Suprapubic skin (tissue), 4 donors: ENCODE measurements at regions not wholly inside any gene's neighbourhood (a gene's known extent, or its start where the extent isn't known, plus 50 kb on each side); places are given as distances from the start of the nearest gene placed in this dataset.

ENCODE experiments used
- DNase-seq, 2 donors: peaks; one replicate each; pipeline ENCODE4 v3.0.0-alpha.2; 2019; ENCODE audit warnings: low spot score in 2 of 2
- H3K27ac ChIP-seq: fragments of 200-600 bp; sonication (generic); one replicate; pipeline ENCODE4 v1.5.1; 2019
- H3K27me3 ChIP-seq: fragments of 200-600 bp; sonication (generic); one replicate; pipeline ENCODE4 v1.5.1; 2019
- H3K36me3 ChIP-seq: fragments of 200-600 bp; sonication (generic); one replicate; pipeline ENCODE4 v1.5.1; 2019
- H3K4me1 ChIP-seq: fragments of 200-600 bp; sonication (generic); one replicate; pipeline ENCODE4 v1.5.1; 2019
- H3K4me3 ChIP-seq: fragments of 200-600 bp; sonication (generic); one replicate; pipeline ENCODE4 v1.5.1; 2019; ENCODE audit warnings: mild to moderate bottlenecking
- H3K9me3 ChIP-seq: fragments of 200-600 bp; sonication (generic); one replicate; pipeline ENCODE4 v1.5.1; 2019
- CTCF ChIP-seq, 2 donors: fragments of 200-600 bp in 1 of 2; fragments of 450-650 bp in 1 of 2; sonication (generic) in 1 of 2; IDR thresholded peaks; one replicate each; pipeline ENCODE4 v1.5.1; 2016 to 2019; ENCODE audit warnings: antibody characterized with exemption in 2 of 2, mild to moderate bottlenecking in 1 of 2, moderate library complexity in 1 of 2
- EP300 ChIP-seq: sonication (generic); formaldehyde crosslinking; IDR thresholded peaks from one replicate; pipeline ENCODE4 v1.6.1; 2017; ENCODE audit warnings: antibody characterized with exemption
- POLR2A ChIP-seq, 2 donors: fragments of 450-650 bp; IDR thresholded peaks; one replicate each; pipeline ENCODE4 v1.6.1; 2017; ENCODE audit warnings: antibody characterized with exemption in 2 of 2, mild to moderate bottlenecking in 2 of 2, moderate library complexity in 2 of 2
- POLR2AphosphoS5 ChIP-seq, 3 donors: sonication (generic); formaldehyde crosslinking; IDR thresholded peaks; one replicate each; pipeline ENCODE4 v1.6.1; 2017; ENCODE audit warnings: antibody characterized with exemption in 3 of 3
- WGBS: methylation state at CpG from one replicate; pipeline ENCODE4 v1.1.5; 2018; 5-methylcytosine and 5-hydroxymethylcytosine counted together

- Histone ChIP-seq H3K27ac (no peak overlapping the region), H3K9me3 (no peaks in the 10 kb centered on the region), H3K27me3 (peaks cover 2% of the 10 kb centered on the region), H3K4me1 (peaks cover 17% of the 10 kb centered on the region), H3K36me3 (no peaks in the 10 kb centered on the region), H3K4me3 (no peak overlapping the region)
- TF ChIP-seq POLR2AphosphoS5 (IDR thresholded peaks at IDR 0.05) (no peak), EP300 (no peak), CTCF (IDR thresholded peaks at IDR 0.05) (no peak), POLR2A (IDR thresholded peaks at IDR 0.05) (no peak)
- WGBS = 77% methylated on average over 6 of the region's 9 CpGs
- no peak for DNase-seq
Observed at GRCh38 chr6:4294636-4295035, 159.3 kb upstream of the ECI2 start.

- TF ChIP-seq CTCF (IDR thresholded peaks at IDR 0.05) (no peak), POLR2A (IDR thresholded peaks at IDR 0.05) (no peak), POLR2AphosphoS5 (IDR thresholded peaks at IDR 0.05) (no peak), EP300 (no peak)
- Histone ChIP-seq H3K27me3 (peaks cover 2% of the 10 kb centered on the region), H3K27ac (no peak overlapping the region), H3K4me1 (peaks cover 17% of the 10 kb centered on the region), H3K9me3 (no peaks in the 10 kb centered on the region), H3K4me3 (no peak overlapping the region), H3K36me3 (no peaks in the 10 kb centered on the region)
- DNase-seq = no peak
- WGBS = 52% methylated on average over 11 of the region's 11 CpGs
Observed at GRCh38 chr6:4291453-4292403, 156.4 kb upstream of the ECI2 start.

GRCh38 chr6:4289770-4290320 lies 154.5 kb upstream of the ECI2 start:
- Histone ChIP-seq H3K4me3 (no peak overlapping the region), H3K9me3 (no peaks in the 10 kb centered on the region), H3K36me3 (no peaks in the 10 kb centered on the region), H3K27ac (no peak overlapping the region), H3K27me3 (peaks cover under 1% of the 10 kb centered on the region), H3K4me1 (peaks cover 7% of the 10 kb centered on the region)
- TF ChIP-seq CTCF (IDR thresholded peaks at IDR 0.05) = no peak
- no peak for TF ChIP-seq EP300
- no peak for TF ChIP-seq POLR2A (IDR thresholded peaks at IDR 0.05)
- TF ChIP-seq POLR2AphosphoS5 (IDR thresholded peaks at IDR 0.05) = no peak
- no peak for DNase-seq
- 95% methylated on average over 4 of the region's 4 CpGs for WGBS

GRCh38 chr6:4287811-4288244 lies 152.5 kb upstream of the ECI2 start:
- WGBS = 56% methylated on average over 11 of the region's 11 CpGs
- DNase-seq = no peak
- no peak for TF ChIP-seq POLR2AphosphoS5 (IDR thresholded peaks at IDR 0.05)
- H3K4me1 ChIP-seq = peaks cover 3% of the 10 kb centered on the region
- no peaks in the 10 kb centered on the region for H3K27me3 ChIP-seq
- no peak overlapping the region for H3K27ac ChIP-seq
- no peaks in the 10 kb centered on the region for H3K9me3 ChIP-seq
- H3K36me3 ChIP-seq = no peaks in the 10 kb centered on the region
- H3K4me3 ChIP-seq = no peak overlapping the region

- DNase-seq = no peak
- H3K27ac ChIP-seq = no peak overlapping the region
- 61% methylated on average over 7 of the region's 7 CpGs for WGBS
- H3K27me3 ChIP-seq = no peaks in the 10 kb centered on the region
- H3K9me3 ChIP-seq = no peaks in the 10 kb centered on the region
- TF ChIP-seq POLR2A (IDR thresholded peaks at IDR 0.05) (no peak), CTCF (IDR thresholded peaks at IDR 0.05) (no peak), EP300 (no peak), POLR2AphosphoS5 (IDR thresholded peaks at IDR 0.05) (no peak)
- H3K4me3 ChIP-seq = no peak overlapping the region
- peaks cover 5% of the 10 kb centered on the region for H3K4me1 ChIP-seq
- no peaks in the 10 kb centered on the region for H3K36me3 ChIP-seq
Observed at GRCh38 chr6:4287372-4287771, 152.0 kb upstream of the ECI2 start.
